ENCODE measurements at regions not wholly inside any gene's neighbourhood (a gene's known extent, or its start where the extent isn't known, plus 50 kb on each side); places are given as distances from the start of the nearest gene placed in this dataset.

GRCh38 chr2:128752691-128753263, 434.1 kb upstream of the HS6ST1 start:
- no peak for TF ChIP-seq ZNF234 (CRISPR knock-in tag; conservative IDR thresholded peaks at IDR 0.05)
- no peak for TF ChIP-seq GATAD1 (CRISPR knock-in tag; IDR thresholded peaks at IDR 0.05)
- TF ChIP-seq ARNT2 (CRISPR knock-in tag; IDR thresholded peaks at IDR 0.05; ENCODE audit: low read depth): no peak
- in situ Hi-C loops (cut with HindIII; ENCODE audit: extremely low pct_ligation_motif_present, low pct_unique_long_range_greater_than_20kb): loop anchor here (25.0 kb wide), 1 partner anchor 1085 kb away; no protein-coding TSS in a partner anchor
- Histone ChIP-seq H3K4me3 (replicated peaks in 1 of 3; ENCODE audit: insufficient read depth in 1 of 3, low read depth in 2 of 3, low read length in 3 of 3) (no peak overlapping the region), H3K79me2 (ENCODE audit: insufficient read depth, low read length) (no peaks in the 10 kb centered on the region), H3K9me3 (ENCODE audit: low read length) (no peaks in the 10 kb centered on the region), H2AFZ (ENCODE audit: low read length) (no peak overlapping the region), H3K9ac (ENCODE audit: insufficient read depth, low read depth, low read length) (no peak overlapping the region), H3K4me1 (ENCODE audit: insufficient read depth, low read length) (no peaks in the 10 kb centered on the region), H3K27me3 (ENCODE audit: control insufficient read depth in 1 of 2, insufficient read depth in 2 of 2, low read length in 2 of 2) (peaks cover 3 to 60% of the 10 kb centered on the region in 2 experiments; a peak in 3 of 5 replicates), H3K36me3 (replicated peaks in 1 of 2; ENCODE audit: control insufficient read depth in 1 of 2, insufficient read depth in 2 of 2, low read length in 2 of 2) (no peaks in the 10 kb centered on the region), H4K20me1 (ENCODE audit: insufficient read depth, low read length) (no peaks in the 10 kb centered on the region; the same call in 1 of the 2 replicates), H3K4me2 (ENCODE audit: low read depth, low read length) (no peak overlapping the region), H3K27ac (ENCODE audit: extremely low read length, insufficient read depth, low read length) (no peak overlapping the region)
- POLR2A ChIA-PET: no interaction called here
- BruUV-seq (replicated peaks): no TSS peak
- intact Hi-C loops (cut with micrococcal nuclease; ENCODE audit: unreplicated experiment): no loop called here
- WGBS (ENCODE audit: low lambda C conversion rate): 24% methylated on average over 12 of the region's 12 CpGs
- ATAC-seq (no peak), FAIRE-seq (no peak), DNase-seq (ENCODE audit: low spot score) (no peak)
- CTCF ChIA-PET (ENCODE audit: low intra/inter-chr PET ratio, low total read pairs): no interaction called here

GRCh38 chr2:128753321-128753720, 434.7 kb upstream of the HS6ST1 start:
- ChIA-PET POLR2A (no interaction called here), CTCF (ENCODE audit: low intra/inter-chr PET ratio, low total read pairs) (no interaction called here)
- H3K9me3 ChIP-seq (ENCODE audit: low read length): no peaks in the 10 kb centered on the region
- no peak for DNase-seq (ENCODE audit: low spot score)
- no peak for ATAC-seq
- no peak for FAIRE-seq
- no peak overlapping the region for H2AFZ ChIP-seq (ENCODE audit: low read length)
- H3K4me3 ChIP-seq (replicated peaks in 1 of 3; ENCODE audit: insufficient read depth in 1 of 3, low read depth in 2 of 3, low read length in 3 of 3): no peak overlapping the region
- no peak overlapping the region for H3K9ac ChIP-seq (ENCODE audit: insufficient read depth, low read depth, low read length)
- in situ Hi-C loops (cut with HindIII; ENCODE audit: extremely low pct_ligation_motif_present, low pct_unique_long_range_greater_than_20kb): loop anchor here (25.0 kb wide), 1 partner anchor 1084 kb away; no protein-coding TSS in a partner anchor
- H3K27me3 ChIP-seq (ENCODE audit: control insufficient read depth in 1 of 2, insufficient read depth in 2 of 2, low read length in 2 of 2): peaks cover 3 to 57% of the 10 kb centered on the region in 2 experiments; a peak in 3 of 5 replicates
- H3K4me2 ChIP-seq (ENCODE audit: low read depth, low read length): no peak overlapping the region
- BruUV-seq (replicated peaks): no TSS peak
- no peaks in the 10 kb centered on the region for H3K4me1 ChIP-seq (ENCODE audit: insufficient read depth, low read length)
- no peaks in the 10 kb centered on the region for H3K79me2 ChIP-seq (ENCODE audit: insufficient read depth, low read length)
- no peaks in the 10 kb centered on the region; the same call in 1 of the 2 replicates for H4K20me1 ChIP-seq (ENCODE audit: insufficient read depth, low read length)
- no peak overlapping the region for H3K27ac ChIP-seq (ENCODE audit: extremely low read length, insufficient read depth, low read length)
- WGBS (ENCODE audit: low lambda C conversion rate): 50% methylated on average over 7 of the region's 7 CpGs
- intact Hi-C loops (cut with micrococcal nuclease; ENCODE audit: unreplicated experiment): no loop called here
- no peaks in the 10 kb centered on the region for H3K36me3 ChIP-seq (replicated peaks in 1 of 2; ENCODE audit: control insufficient read depth in 1 of 2, insufficient read depth in 2 of 2, low read length in 2 of 2)
- TF ChIP-seq ZSCAN31 (CRISPR knock-in tag; IDR thresholded peaks at IDR 0.05; ENCODE audit: low read depth): no peak
- no peak for TF ChIP-seq ARNTL (CRISPR knock-in tag; IDR thresholded peaks at IDR 0.05)
- TF ChIP-seq SOX6 (IDR thresholded peaks at IDR 0.05): no peak
- TF ChIP-seq SOX6 (CRISPR knock-in tag; IDR thresholded peaks at IDR 0.05): no peak
- no peak for TF ChIP-seq MTA1 (CRISPR knock-in tag; IDR thresholded peaks at IDR 0.05; ENCODE audit: borderline replicate concordance)
- no peak for TF ChIP-seq HMG20A (CRISPR knock-in tag; IDR thresholded peaks at IDR 0.05; ENCODE audit: borderline replicate concordance)
- TF ChIP-seq ZFAT (CRISPR knock-in tag; conservative IDR thresholded peaks at IDR 0.05): no peak
- TF ChIP-seq, protein P1, sequence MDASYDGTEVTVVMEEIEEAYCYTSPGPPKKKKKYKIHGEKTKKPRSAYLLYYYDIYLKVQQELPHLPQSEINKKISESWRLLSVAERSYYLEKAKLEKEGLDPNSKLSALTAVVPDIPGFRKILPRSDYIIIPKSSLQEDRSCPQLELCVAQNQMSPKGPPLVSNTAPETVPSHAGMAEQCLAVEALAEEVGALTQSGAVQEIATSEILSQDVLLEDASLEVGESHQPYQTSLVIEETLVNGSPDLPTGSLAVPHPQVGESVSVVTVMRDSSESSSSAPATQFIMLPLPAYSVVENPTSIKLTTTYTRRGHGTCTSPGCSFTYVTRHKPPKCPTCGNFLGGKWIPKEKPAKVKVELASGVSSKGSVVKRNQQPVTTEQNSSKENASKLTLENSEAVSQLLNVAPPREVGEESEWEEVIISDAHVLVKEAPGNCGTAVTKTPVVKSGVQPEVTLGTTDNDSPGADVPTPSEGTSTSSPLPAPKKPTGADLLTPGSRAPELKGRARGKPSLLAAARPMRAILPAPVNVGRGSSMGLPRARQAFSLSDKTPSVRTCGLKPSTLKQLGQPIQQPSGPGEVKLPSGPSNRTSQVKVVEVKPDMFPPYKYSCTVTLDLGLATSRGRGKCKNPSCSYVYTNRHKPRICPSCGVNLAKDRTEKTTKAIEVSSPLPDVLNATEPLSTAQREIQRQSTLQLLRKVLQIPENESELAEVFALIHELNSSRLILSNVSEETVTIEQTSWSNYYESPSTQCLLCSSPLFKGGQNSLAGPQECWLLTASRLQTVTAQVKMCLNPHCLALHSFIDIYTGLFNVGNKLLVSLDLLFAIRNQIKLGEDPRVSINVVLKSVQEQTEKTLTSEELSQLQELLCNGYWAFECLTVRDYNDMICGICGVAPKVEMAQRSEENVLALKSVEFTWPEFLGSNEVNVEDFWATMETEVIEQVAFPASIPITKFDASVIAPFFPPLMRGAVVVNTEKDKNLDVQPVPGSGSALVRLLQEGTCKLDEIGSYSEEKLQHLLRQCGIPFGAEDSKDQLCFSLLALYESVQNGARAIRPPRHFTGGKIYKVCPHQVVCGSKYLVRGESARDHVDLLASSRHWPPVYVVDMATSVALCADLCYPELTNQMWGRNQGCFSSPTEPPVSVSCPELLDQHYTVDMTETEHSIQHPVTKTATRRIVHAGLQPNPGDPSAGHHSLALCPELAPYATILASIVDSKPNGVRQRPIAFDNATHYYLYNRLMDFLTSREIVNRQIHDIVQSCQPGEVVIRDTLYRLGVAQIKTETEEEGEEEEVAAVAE (CRISPR knock-in tag; IDR thresholded peaks at IDR 0.05; ENCODE audit: borderline replicate concordance): no peak
- no peak for TF ChIP-seq NFKB2 (CRISPR knock-in tag; IDR thresholded peaks at IDR 0.05; ENCODE audit: borderline replicate concordance)
- TF ChIP-seq KDM3A (CRISPR knock-in tag; IDR thresholded peaks at IDR 0.05; ENCODE audit: low read depth): no peak
- TF ChIP-seq, protein P2, sequence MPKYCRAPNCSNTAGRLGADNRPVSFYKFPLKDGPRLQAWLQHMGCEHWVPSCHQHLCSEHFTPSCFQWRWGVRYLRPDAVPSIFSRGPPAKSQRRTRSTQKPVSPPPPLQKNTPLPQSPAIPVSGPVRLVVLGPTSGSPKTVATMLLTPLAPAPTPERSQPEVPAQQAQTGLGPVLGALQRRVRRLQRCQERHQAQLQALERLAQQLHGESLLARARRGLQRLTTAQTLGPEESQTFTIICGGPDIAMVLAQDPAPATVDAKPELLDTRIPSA (CRISPR knock-in tag; IDR thresholded peaks at IDR 0.05; ENCODE audit: borderline replicate concordance): no peak
- no peak for TF ChIP-seq SSRP1 (CRISPR knock-in tag; IDR thresholded peaks at IDR 0.05)
- TF ChIP-seq ZNF367 (CRISPR knock-in tag; IDR thresholded peaks at IDR 0.05; ENCODE audit: borderline replicate concordance): no peak
